KMS-11 (cell line): ENCODE measurements at regions not wholly inside any gene's neighbourhood (a gene's known extent, or its start where the extent isn't known, plus 50 kb on each side); places are given as distances from the start of the nearest gene placed in this dataset.

ENCODE experiments used
- H2AFZ ChIP-seq: fragments of 200-600 bp; sonication (generic); 2 replicates; pipeline ENCODE4 v1.6.1; 2016; ENCODE audit warnings: antibody characterized with exemption, mixed run types, low read depth
- H3K27ac ChIP-seq: fragments of 200-600 bp; sonication (generic); 2 replicates; pipeline ENCODE4 v1.6.1; 2016; ENCODE audit warnings: mild to moderate bottlenecking, mixed run types
- H3K27me3 ChIP-seq: fragments of 200-600 bp; sonication (generic); 2 replicates; pipeline ENCODE4 v1.6.1; 2017; ENCODE audit warnings: mild to moderate bottlenecking, low read depth, mixed run types, moderate library complexity; ENCODE audit not compliant: insufficient read depth
- H3K36me3 ChIP-seq: fragments of 200-600 bp; sonication (generic); 2 replicates; pipeline ENCODE4 v1.6.1; 2017; ENCODE audit warnings: mild to moderate bottlenecking, mixed run types; ENCODE audit not compliant: insufficient read depth
- H3K4me1 ChIP-seq: fragments of 200-600 bp; sonication (generic); 2 replicates; pipeline ENCODE4 v1.6.1; 2016; ENCODE audit warnings: mild to moderate bottlenecking, low read depth, mixed run types; ENCODE audit not compliant: poor library complexity, severe bottlenecking
- H3K4me2 ChIP-seq: fragments of 200-600 bp; sonication (generic); 2 replicates; pipeline ENCODE4 v1.7.0; 2016; ENCODE audit warnings: mild to moderate bottlenecking, mixed run types
- H3K4me3 ChIP-seq: fragments of 200-600 bp; sonication (generic); IDR thresholded peaks from 2 replicates; pipeline ENCODE4 v1.6.1; 2017; ENCODE audit warnings: low read depth, low read length, mixed read lengths; ENCODE audit not compliant: insufficient read depth
- H3K79me2 ChIP-seq: fragments of 200-600 bp; sonication (generic); 2 replicates; pipeline ENCODE4 v1.6.1; 2016; ENCODE audit warnings: low read depth, mixed run types; ENCODE audit not compliant: insufficient read depth
- H3K9ac ChIP-seq: fragments of 200-600 bp; sonication (generic); 2 replicates; pipeline ENCODE4 v1.6.1; 2016; ENCODE audit warnings: mild to moderate bottlenecking, mixed run types
- H4K20me1 ChIP-seq: fragments of 200-600 bp; sonication (generic); 2 replicates; pipeline ENCODE4 v1.6.1; 2016; ENCODE audit warnings: mild to moderate bottlenecking, mixed run types; ENCODE audit not compliant: insufficient read depth
- CTCF ChIP-seq: fragments of 200-600 bp; sonication (generic); conservative IDR thresholded peaks from 2 replicates; pipeline ENCODE4 v1.6.1; 2017; ENCODE audit warnings: low read depth, mild to moderate bottlenecking, antibody characterized with exemption, low read length, moderate library complexity, mixed read lengths

DNA sequence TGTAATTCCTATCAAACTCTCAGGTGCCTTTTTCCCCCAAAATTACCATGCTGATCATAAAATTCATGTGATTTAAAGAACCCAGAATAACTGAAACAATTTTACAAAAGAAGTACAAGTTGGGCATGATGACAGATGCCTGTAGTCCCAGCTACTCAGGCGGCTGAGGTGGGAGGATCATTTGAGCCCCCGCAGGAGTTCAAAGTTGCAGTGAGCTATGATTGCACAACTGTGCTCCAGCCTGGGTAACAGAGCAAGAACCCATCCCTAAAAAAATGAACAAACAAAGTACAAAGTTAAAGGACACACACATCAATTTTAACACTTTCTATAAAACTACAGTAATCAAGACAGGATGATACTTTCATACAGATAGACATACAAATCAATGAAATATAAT, 97.9 kb upstream of the LPAR1 start:
- Histone ChIP-seq H3K4me1 (no peaks in the 10 kb centered on the region), H3K27ac (no peak overlapping the region), H3K27me3 (no peaks in the 10 kb centered on the region), H2AFZ (no peak overlapping the region), H3K9ac (no peak overlapping the region), H3K4me2 (no peak overlapping the region), H3K79me2 (no peaks in the 10 kb centered on the region), H3K4me3 (no peak overlapping the region), H3K36me3 (no peaks in the 10 kb centered on the region), H4K20me1 (no peaks in the 10 kb centered on the region)
- no peak for TF ChIP-seq CTCF

DNA sequence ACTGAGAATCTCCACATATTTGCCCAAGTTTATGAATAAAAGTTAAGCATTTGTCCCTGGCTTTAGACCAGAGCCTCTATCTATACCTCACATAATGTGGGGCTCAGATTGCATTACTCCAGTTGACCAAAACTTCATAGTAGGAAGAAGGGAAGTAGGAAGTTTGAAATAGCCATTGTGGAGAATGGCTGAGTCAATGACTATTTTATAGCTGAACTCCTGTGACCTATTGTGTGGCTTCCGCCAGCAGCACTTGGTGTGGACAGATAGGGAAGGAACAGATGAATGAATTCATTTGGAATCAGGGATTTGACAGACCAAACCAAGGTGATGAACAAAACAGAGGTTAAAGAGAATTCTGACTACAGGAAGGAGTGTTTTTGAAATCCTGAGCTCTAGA, 92.9 kb upstream of the LPAR1 start:
- TF ChIP-seq CTCF: no peak
- H3K79me2 ChIP-seq: no peaks in the 10 kb centered on the region
- H3K4me1 ChIP-seq: no peaks in the 10 kb centered on the region
- H3K9ac ChIP-seq: no peak overlapping the region
- H3K27me3 ChIP-seq: no peaks in the 10 kb centered on the region
- no peak overlapping the region for H2AFZ ChIP-seq
- H3K36me3 ChIP-seq: no peaks in the 10 kb centered on the region
- H3K4me3 ChIP-seq: no peak overlapping the region
- H3K27ac ChIP-seq: no peak overlapping the region
- H4K20me1 ChIP-seq: no peaks in the 10 kb centered on the region
- H3K4me2 ChIP-seq: no peak overlapping the region

- Histone ChIP-seq H2AFZ (no peak overlapping the region), H3K9ac (no peak overlapping the region), H3K27ac (no peak overlapping the region), H3K27me3 (no peaks in the 10 kb centered on the region), H3K36me3 (no peaks in the 10 kb centered on the region), H3K4me1 (no peaks in the 10 kb centered on the region), H4K20me1 (no peaks in the 10 kb centered on the region), H3K4me2 (no peak overlapping the region), H3K4me3 (no peak overlapping the region), H3K79me2 (no peaks in the 10 kb centered on the region)
- no peak for TF ChIP-seq CTCF
Measured at GRCh38 chr9:111120526-111120925, 82.3 kb upstream of the LPAR1 start.

GRCh38 chr9:111118256-111118948, 80.1 kb upstream of the LPAR1 start:
- H3K4me1 ChIP-seq: no peaks in the 10 kb centered on the region
- no peak overlapping the region for H3K4me2 ChIP-seq
- no peak overlapping the region for H3K9ac ChIP-seq
- no peaks in the 10 kb centered on the region for H4K20me1 ChIP-seq
- TF ChIP-seq CTCF: no peak
- H2AFZ ChIP-seq: no peak overlapping the region
- H3K4me3 ChIP-seq: no peak overlapping the region
- no peaks in the 10 kb centered on the region for H3K36me3 ChIP-seq
- no peaks in the 10 kb centered on the region for H3K27me3 ChIP-seq
- H3K79me2 ChIP-seq: no peaks in the 10 kb centered on the region
- H3K27ac ChIP-seq: no peak overlapping the region
